H4 (cell line): ENCODE measurements at regions not wholly inside any gene's neighbourhood (a gene's known extent, or its start where the extent isn't known, plus 50 kb on each side); places are given as distances from the start of the nearest gene placed in this dataset.

Experiments used
- DNase-seq: peaks from one replicate; pipeline ENCODE4 v3.0.0-alpha.2; 2015; ENCODE audit warnings: low spot score

GRCh38 chr7:142409471-142409870 lies 151.6 kb upstream of the PRSS58 start:
- DNase-seq, result no peak

GRCh38 chr7:142408794-142409193 lies 150.9 kb upstream of the PRSS58 start:
- DNase-seq, result no peak

GRCh38 chr7:142407939-142408570 lies 150.2 kb upstream of the PRSS58 start:
- DNase-seq, result no peak

GRCh38 chr7:142405122-142405765 lies 147.4 kb upstream of the PRSS58 start:
- DNase-seq, result no peak

GRCh38 chr7:142401951-142402350 lies 144.1 kb upstream of the PRSS58 start:
- no peak for DNase-seq

DNA sequence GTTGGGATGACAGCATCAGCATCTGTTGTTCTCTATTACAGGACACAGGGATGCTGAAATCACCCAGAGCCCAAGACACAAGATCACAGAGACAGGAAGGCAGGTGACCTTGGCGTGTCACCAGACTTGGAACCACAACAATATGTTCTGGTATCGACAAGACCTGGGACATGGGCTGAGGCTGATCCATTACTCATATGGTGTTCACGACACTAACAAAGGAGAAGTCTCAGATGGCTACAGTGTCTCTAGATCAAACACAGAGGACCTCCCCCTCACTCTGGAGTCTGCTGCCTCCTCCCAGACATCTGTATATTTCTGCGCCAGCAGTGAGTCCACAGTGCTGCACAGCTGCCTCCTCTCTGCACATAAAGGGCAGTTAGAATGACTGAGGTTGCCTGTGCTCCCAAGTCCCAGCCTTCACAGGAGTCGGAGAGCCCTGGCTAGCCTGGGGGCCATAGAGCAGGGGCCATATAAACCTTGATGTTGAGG lies 142.2 kb upstream of the PRSS58 start:
- no peak for DNase-seq

- DNase-seq, result peak; percentile 40
Observed at GRCh38 chr7:142391191-142391992, 133.5 kb upstream of the PRSS58 start.

DNA sequence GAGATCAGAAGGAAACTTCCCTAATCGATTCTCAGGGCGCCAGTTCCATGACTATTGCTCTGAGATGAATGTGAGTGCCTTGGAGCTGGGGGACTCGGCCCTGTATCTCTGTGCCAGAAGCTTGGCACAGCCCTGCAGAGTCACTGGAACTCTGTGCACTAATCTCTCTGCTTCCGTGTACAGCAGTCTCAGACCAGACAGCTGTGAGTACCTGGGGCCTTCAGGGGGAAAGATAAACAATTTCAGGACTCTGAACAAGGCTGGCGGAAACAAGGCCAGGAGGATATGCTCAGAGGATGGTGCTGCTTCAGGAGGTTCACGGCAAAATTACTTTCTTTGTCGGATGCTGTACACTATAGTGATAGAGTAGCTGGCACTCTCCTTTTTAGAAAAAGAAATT lies 131.7 kb upstream of the PRSS58 start:
- no peak for DNase-seq

DNA sequence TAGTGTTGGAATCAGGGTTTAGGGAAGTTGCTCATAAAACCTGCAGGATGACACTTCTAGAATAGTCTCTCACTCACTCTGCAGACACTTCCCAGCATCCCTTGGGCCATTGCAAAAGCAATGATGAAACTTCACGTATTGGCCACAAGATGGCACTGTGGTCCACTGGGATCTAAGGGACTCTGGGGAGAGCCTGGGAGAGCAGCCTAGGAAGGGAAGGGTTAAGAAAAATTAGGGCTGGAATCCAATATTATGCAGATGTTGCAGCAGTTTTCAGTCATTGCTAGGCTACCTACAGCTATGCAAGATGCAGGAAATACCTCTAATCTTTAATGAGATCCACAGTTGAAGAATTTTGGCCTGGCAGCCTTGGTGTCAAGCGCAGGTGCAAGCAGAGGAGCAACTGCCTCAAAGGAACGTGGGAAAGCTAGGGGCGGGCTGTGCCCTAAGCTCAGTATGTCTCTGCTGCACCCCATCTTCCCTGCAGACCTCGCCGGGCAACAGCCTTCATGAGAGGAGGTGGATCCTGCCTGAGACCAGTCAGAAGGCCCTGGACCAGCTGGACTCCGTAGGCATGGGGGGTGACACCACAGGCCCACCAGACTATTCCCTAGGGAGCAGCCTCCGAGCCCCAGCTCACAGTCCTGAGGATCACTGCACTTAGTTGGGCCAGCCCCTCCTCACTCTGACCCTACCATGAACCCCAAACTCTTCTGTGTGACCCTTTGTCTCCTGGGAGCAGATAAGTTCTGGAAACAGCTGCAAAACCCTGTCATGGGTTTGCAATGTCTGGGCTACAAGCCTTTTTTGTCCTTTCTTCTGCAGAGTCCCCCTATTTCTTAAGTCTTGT lies 127.9 kb upstream of the PRSS58 start:
- DNase-seq, result peak; percentile 81

- DNase-seq, result peak; percentile 76
Observed at GRCh38 chr7:142384493-142384922, 126.7 kb upstream of the PRSS58 start.

DNA sequence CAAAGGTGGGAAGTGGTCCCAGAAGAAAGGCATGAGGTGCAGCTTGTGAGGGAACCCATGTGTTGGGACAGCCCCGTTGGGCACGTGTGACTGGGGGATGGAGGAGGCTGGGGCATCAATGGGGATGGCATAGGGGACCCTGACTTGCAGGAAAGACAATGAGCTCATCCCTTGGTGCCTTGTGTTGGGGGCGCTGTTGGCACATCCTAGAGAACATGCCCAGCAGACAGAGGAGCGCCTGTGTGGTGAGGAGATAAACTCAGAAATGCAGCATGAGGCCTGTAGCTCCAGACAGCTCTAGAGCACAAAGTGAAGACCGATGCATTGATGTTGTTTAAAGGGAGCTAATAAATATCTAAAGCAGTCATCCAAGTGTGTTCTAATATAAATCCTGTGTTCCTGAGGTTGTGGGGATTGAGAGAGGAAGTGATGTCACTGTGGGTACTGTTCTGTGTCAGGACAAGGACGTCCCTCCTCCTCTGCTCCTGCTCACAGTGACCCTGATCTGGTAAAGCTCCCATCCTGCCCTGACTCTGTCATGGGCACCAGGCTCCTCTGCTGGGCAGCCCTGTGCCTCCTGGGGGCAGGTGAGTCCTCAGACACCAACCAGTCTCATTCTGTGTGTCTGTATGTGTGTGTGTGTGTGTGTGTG lies 126.1 kb upstream of the PRSS58 start:
- peak; percentile 38 for DNase-seq

DNA sequence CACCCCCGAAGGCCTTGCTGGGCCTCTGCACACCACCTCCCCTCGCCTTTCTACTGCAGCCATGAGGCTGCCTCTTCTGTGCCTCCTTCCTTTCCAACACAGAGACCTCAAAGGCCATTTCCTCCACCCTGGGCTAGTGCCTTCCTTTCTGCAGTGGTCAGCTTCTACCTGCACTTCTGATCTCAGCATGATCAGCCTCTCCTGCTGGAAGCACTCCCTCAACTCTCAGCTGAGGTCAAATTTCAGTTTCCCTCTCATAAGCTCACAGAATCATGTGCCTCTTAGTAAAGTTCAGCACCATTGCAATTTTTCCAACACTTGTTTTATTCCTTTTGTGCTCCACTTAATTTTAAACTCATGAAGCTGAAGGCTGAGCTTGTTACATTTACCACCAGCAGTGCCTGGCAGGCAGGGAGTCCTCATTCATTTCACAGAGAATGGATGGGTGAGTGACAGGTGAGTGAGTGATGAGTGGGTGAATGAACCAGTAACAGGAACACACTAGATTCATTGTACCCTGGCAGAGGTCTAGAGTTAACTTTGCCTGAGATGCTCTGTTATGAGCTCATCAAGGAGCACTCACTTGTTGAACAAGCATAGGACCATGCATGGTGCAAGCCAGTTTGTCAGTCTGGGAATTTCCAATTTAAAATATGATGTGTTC lies 124.0 kb upstream of the PRSS58 start:
- DNase-seq, result no peak

GRCh38 chr7:142380069-142380468 lies 122.2 kb upstream of the PRSS58 start:
- no peak for DNase-seq

DNA sequence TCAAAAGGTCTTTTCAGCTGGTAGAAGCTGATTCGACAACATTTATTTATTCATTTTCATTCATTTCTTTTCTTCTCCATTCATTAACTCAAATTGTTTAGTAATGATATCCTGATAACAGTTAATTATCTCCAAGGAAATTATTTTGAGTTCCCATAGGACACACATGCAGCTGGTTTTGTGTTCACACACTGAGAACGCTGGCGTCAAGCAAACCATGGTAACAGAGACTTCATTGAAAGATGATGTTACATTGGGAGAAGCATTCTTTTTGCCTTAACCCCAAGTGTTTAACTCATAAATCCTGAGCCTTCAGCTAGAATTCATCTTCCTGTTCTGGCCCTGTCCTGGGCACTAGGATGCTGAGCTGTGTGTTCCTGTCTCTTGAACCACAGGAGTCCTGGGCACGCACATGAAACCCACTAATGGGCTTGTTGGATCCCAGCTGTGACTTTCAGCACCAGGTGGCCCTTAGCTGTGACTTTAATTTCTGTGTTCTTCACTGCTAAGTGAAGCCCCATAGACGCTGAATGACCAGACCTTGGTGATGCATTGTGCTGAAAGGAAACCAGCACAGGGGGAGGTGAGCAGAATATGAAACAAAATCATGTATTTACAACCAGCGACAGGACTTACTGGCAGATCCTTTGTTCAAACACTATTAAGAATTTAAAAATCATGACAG lies 121.5 kb upstream of the PRSS58 start:
- DNase-seq, result no peak

DNA sequence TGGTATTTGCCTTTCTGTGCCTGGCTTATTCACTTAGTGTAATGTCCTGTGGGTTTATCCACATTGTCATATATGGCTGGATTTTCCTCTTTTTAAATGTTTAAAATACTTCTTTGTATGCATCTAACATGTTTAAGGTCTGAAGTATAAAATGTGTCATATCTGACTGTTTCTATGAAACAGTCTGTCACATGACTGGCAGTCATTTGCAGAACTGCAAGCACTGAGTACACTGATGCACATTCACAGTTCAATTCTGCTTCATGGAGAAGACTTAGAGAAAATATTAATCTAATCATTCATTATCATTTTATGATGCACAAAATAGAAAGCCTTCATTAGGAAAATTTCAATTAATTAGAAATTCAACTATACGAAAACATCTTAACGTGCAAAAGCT lies 119.7 kb upstream of the PRSS58 start:
- no peak for DNase-seq

GRCh38 chr7:142376356-142376997 lies 118.6 kb upstream of the PRSS58 start:
- DNase-seq, result no peak

DNA sequence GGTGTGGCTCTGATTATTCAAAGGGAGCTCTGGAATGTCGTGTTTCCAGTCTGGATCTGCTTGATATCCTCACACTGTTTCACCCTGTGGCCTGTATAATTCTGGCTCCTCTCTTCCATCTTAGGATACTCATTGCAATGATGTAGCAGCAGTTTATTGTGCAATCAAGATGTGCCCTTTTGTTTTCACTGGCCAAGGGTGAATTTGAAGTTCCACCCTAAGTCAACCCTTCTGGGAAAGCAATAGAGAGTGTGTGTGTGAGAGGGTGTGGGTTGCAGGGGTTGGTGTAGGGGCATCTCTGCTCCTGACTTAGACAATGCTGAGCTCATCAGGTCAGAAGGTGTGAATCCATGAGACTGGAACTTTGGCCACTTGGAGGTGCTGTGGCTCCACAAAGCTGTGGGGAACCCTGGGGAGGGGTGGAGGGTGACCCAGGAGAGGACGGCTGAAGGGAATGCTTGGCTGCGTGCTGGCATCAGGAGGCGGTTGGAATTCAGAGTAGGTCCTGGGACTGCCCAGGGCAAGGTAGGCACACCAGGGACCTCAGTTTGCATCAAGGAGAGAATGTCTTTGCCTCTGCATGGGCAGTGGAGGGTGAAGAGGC lies 118.0 kb upstream of the PRSS58 start:
- DNase-seq, result peak; percentile 39

GRCh38 chr7:142372727-142373126 lies 114.9 kb upstream of the PRSS58 start:
- DNase-seq, result no peak
